ENCODE measurements at regions not wholly inside any gene's neighbourhood (a gene's known extent, or its start where the extent isn't known, plus 50 kb on each side); places are given as distances from the start of the nearest gene placed in this dataset.
"Not testable (repeated sequence)": the region's sequence is repeated elsewhere in the genome, so short reads cannot be mapped to it uniquely, and the experiment has no call there.

DNA sequence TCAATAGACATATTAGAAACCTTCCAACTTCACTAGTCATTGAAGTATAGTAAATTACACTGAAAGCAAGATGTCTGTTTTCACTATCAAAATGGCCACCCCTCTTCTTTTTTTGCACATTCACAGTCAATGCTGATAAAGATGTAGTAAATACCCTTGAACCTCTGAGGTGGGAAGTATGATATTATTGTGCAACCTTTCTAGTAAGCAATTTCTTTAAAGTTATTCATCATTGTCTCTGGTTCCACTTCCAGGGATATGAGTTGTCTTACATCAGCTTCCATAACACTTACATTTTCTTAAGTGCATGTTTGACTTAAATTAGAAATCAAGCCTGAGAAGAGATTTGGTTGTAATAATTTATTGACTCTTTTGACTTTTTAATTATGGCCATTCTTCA is 453.9 kb upstream of the MGAT4C start (continued):
- TF ChIP-seq ZNF146 (tag by site-specific recombination; IDR thresholded peaks at IDR 0.05) = no peak
- TF ChIP-seq, protein P1, sequence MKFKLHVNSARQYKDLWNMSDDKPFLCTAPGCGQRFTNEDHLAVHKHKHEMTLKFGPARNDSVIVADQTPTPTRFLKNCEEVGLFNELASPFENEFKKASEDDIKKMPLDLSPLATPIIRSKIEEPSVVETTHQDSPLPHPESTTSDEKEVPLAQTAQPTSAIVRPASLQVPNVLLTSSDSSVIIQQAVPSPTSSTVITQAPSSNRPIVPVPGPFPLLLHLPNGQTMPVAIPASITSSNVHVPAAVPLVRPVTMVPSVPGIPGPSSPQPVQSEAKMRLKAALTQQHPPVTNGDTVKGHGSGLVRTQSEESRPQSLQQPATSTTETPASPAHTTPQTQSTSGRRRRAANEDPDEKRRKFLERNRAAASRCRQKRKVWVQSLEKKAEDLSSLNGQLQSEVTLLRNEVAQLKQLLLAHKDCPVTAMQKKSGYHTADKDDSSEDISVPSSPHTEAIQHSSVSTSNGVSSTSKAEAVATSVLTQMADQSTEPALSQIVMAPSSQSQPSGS (tag by site-specific recombination; IDR thresholded peaks at IDR 0.05; ENCODE audit: low read depth) = no peak
- no peak for TF ChIP-seq ZNF555 (tag by site-specific recombination; conservative IDR thresholded peaks at IDR 0.05)
- TF ChIP-seq, protein P2, sequence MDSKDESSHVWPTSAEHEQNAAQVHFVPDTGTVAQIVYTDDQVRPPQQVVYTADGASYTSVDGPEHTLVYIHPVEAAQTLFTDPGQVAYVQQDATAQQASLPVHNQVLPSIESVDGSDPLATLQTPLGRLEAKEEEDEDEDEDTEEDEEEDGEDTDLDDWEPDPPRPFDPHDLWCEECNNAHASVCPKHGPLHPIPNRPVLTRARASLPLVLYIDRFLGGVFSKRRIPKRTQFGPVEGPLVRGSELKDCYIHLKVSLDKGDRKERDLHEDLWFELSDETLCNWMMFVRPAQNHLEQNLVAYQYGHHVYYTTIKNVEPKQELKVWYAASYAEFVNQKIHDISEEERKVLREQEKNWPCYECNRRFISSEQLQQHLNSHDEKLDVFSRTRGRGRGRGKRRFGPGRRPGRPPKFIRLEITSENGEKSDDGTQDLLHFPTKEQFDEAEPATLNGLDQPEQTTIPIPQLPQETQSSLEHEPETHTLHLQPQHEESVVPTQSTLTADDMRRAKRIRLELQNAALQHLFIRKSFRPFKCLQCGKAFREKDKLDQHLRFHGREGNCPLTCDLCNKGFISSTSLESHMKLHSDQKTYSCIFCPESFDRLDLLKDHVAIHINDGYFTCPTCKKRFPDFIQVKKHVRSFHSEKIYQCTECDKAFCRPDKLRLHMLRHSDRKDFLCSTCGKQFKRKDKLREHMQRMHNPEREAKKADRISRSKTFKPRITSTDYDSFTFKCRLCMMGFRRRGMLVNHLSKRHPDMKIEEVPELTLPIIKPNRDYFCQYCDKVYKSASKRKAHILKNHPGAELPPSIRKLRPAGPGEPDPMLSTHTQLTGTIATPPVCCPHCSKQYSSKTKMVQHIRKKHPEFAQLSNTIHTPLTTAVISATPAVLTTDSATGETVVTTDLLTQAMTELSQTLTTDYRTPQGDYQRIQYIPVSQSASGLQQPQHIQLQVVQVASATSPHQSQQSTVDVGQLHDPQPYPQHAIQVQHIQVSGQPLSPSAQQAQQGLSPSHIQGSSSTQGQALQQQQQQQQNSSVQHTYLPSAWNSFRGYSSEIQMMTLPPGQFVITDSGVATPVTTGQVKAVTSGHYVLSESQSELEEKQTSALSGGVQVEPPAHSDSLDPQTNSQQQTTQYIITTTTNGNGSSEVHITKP (tag by site-specific recombination; IDR thresholded peaks at IDR 0.05) = no peak
- TF ChIP-seq ZNF354C (tag by site-specific recombination; IDR thresholded peaks at IDR 0.05; ENCODE audit: borderline replicate concordance, low read depth) = no peak
- no peak for TF ChIP-seq ZNF335 (tag by site-specific recombination; conservative IDR thresholded peaks at IDR 0.05)

GRCh38 chr12:86709017-86709416 is 452.8 kb upstream of the MGAT4C start:
- POLR2A ChIA-PET; H3K9me3 ChIP-seq (ENCODE audit: control insufficient read depth, insufficient read depth, low read depth, low read length); CTCF ChIA-PET: not testable (repeated sequence)

GRCh38 chr12:86698641-86698980 is 442.4 kb upstream of the MGAT4C start:
- ChIA-PET POLR2A (no interaction called here), CTCF (no interaction called here)
- Histone ChIP-seq H3K4me3 (ENCODE audit: low read depth, low read length) (no peak overlapping the region), H3K9me3 (ENCODE audit: control insufficient read depth, insufficient read depth, low read depth, low read length) (no peaks in the 10 kb centered on the region), H3K27ac (ENCODE audit: extremely low read depth, low read depth, low read length) (no peak overlapping the region), H3K4me1 (ENCODE audit: control insufficient read depth, insufficient read depth, low read length) (no peaks in the 10 kb centered on the region), H3K36me3 (ENCODE audit: control insufficient read depth in 2 of 2, insufficient read depth in 1 of 2, low read length in 2 of 2) (no peaks in the 10 kb centered on the region)
- TF ChIP-seq ZNF274 (IDR thresholded peaks at IDR 0.05; ENCODE audit: low read length) (no peak), ZNF274 (tag by site-specific recombination; IDR thresholded peaks at IDR 0.05; ENCODE audit: borderline replicate concordance) (no peak), ZNF600 (tag by site-specific recombination; IDR thresholded peaks at IDR 0.05) (no peak), ZNF133 (tag by site-specific recombination; IDR thresholded peaks at IDR 0.05) (no peak), ZNF214 (tag by site-specific recombination; IDR thresholded peaks at IDR 0.05; ENCODE audit: borderline replicate concordance) (no peak), ZBTB21 (tag by site-specific recombination; IDR thresholded peaks at IDR 0.05) (no peak), ZNF19 (tag by site-specific recombination; IDR thresholded peaks at IDR 0.05; ENCODE audit: low read depth) (no peak), SP2 (tag by site-specific recombination; IDR thresholded peaks at IDR 0.05) (no peak), ZFP37 (tag by site-specific recombination; IDR thresholded peaks at IDR 0.05) (no peak), ZBTB8A (tag by site-specific recombination; IDR thresholded peaks at IDR 0.05) (no peak), ZNF830 (tag by site-specific recombination; IDR thresholded peaks at IDR 0.05; ENCODE audit: low read depth) (no peak), ZNF701 (tag by site-specific recombination; IDR thresholded peaks at IDR 0.05) (no peak), ZFP41 (tag by site-specific recombination; IDR thresholded peaks at IDR 0.05; ENCODE audit: borderline replicate concordance) (no peak), SCRT1 (tag by site-specific recombination; IDR thresholded peaks at IDR 0.05; ENCODE audit: borderline replicate concordance) (no peak), MYNN (tag by site-specific recombination; IDR thresholded peaks at IDR 0.05; ENCODE audit: borderline replicate concordance) (no peak), ZNF791 (tag by site-specific recombination; IDR thresholded peaks at IDR 0.05) (no peak), ZNF561 (tag by site-specific recombination; IDR thresholded peaks at IDR 0.05; ENCODE audit: borderline replicate concordance) (no peak), ZBTB20 (tag by site-specific recombination; IDR thresholded peaks at IDR 0.05) (no peak), GFI1B (tag by site-specific recombination; IDR thresholded peaks at IDR 0.05) (no peak)
- TF ChIP-seq, protein P3, sequence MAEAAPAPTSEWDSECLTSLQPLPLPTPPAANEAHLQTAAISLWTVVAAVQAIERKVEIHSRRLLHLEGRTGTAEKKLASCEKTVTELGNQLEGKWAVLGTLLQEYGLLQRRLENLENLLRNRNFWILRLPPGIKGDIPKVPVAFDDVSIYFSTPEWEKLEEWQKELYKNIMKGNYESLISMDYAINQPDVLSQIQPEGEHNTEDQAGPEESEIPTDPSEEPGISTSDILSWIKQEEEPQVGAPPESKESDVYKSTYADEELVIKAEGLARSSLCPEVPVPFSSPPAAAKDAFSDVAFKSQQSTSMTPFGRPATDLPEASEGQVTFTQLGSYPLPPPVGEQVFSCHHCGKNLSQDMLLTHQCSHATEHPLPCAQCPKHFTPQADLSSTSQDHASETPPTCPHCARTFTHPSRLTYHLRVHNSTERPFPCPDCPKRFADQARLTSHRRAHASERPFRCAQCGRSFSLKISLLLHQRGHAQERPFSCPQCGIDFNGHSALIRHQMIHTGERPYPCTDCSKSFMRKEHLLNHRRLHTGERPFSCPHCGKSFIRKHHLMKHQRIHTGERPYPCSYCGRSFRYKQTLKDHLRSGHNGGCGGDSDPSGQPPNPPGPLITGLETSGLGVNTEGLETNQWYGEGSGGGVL (tag by site-specific recombination; IDR thresholded peaks at IDR 0.05) = no peak
- TF ChIP-seq, protein P4, sequence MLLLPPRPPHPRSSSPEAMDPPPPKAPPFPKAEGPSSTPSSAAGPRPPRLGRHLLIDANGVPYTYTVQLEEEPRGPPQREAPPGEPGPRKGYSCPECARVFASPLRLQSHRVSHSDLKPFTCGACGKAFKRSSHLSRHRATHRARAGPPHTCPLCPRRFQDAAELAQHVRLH (tag by site-specific recombination; IDR thresholded peaks at IDR 0.05) = no peak

More at GRCh38 chr12:86709017-86709416, 452.8 kb upstream of the MGAT4C start:
- peak; percentile 50 for TF ChIP-seq SETDB1 (IDR thresholded peaks at IDR 0.05; ENCODE audit: insufficient read length, low read length)
- not testable (repeated sequence) for H3K4me1 ChIP-seq (ENCODE audit: control insufficient read depth, insufficient read depth, low read length); H3K27ac ChIP-seq (ENCODE audit: extremely low read depth, low read depth, low read length); H3K4me3 ChIP-seq (ENCODE audit: low read depth, low read length); H3K36me3 ChIP-seq (ENCODE audit: control insufficient read depth in 2 of 2, insufficient read depth in 1 of 2, low read length in 2 of 2)
